K562 (cell line): ENCODE measurements at regions not wholly inside any gene's neighbourhood (a gene's known extent, or its start where the extent isn't known, plus 50 kb on each side); places are given as distances from the start of the nearest gene placed in this dataset.
"Not testable (repeated sequence)": the region's sequence is repeated elsewhere in the genome, so short reads cannot be mapped to it uniquely, and the experiment has no call there.

ENCODE experiments used
- ATAC-seq: fragments of 200-7000 bp; cut with Tn5 transposase; 3 replicates; pipeline ENCODE4 v1.9.1; 2020; ENCODE audit warnings: moderate library complexity
- BruUV-seq: library from RNA; stranded (reverse); fragments of 400-500 nt; replicated peaks from 2 replicates; lab custom pipeline; 2021; lab: Mats Ljungman, UMichigan
- CTCF ChIA-PET: fragments of 300-600 bp; formaldehyde crosslinking; extraction: SDS; loops from one replicate; lab custom pipeline; 2021; ENCODE audit warnings: low intra/inter-chr PET ratio; lab: Yijun Ruan, JAX
- POLR2A ChIA-PET: fragments of 300-600, 350-650 bp; sonication (Branson Sonifier 250); formaldehyde crosslinking; extraction: SDS; loops from one replicate; lab custom pipeline; 2021; ENCODE audit warnings: antibody characterized with exemption, inconsistent platforms; lab: Yijun Ruan, JAX
- DNase-seq, 4 experiments: peaks; one replicate each; pipeline versions ENCODE4 v3.0.0 to v3.0.0-alpha.2; 2011 to 2018; ENCODE audit warnings: low spot score in 3 of 4, mixed read lengths in 3 of 4; ENCODE audit errors: extremely low read depth in 1 of 4
- FAIRE-seq: peaks from 2 replicates; lab custom pipeline; 2011; peaks lifted over from hg19 to GRCh38; lab: Jason Lieb, UNC
- H2AFZ ChIP-seq: 2 replicates; pipeline ENCODE4 v1.6.0; 2011; ENCODE audit warnings: low read depth, low read length, control low read depth, inconsistent platforms
- H3K27ac ChIP-seq: fragments of 200-600 bp; 3 replicates; pipeline ENCODE4 v1.8.0; 2011; ENCODE audit warnings: low read depth, mild to moderate bottlenecking, control low read depth, inconsistent platforms, low read length, moderate library complexity, mixed read lengths; ENCODE audit errors: extremely low read depth
- H3K27me3 ChIP-seq, 2 experiments: fragments of 300-600 bp in 1 of 2; 2 replicates in 1 of 2; 3 replicates in 1 of 2; pipeline versions ENCODE4 v1.6.0 to v1.8.0; 2011; ENCODE audit warnings: inconsistent platforms in 2 of 2, low read length in 2 of 2, mild to moderate bottlenecking in 1 of 2, mixed read lengths in 1 of 2, moderate library complexity in 1 of 2; ENCODE audit not compliant: control insufficient read depth in 2 of 2, insufficient read depth in 2 of 2
- H3K36me3 ChIP-seq: fragments of 300-600 bp; 3 replicates; pipeline ENCODE4 v1.8.0; 2011; ENCODE audit warnings: mild to moderate bottlenecking, low read length, inconsistent platforms; ENCODE audit not compliant: control insufficient read depth, insufficient read depth
- H3K4me1 ChIP-seq, 2 experiments: fragments of 200-600 bp in 1 of 2; replicated peaks in 1 of 2; 2 replicates in 1 of 2; 3 replicates in 1 of 2; pipeline versions ENCODE4 v1.5.1 to v1.8.0; 2011; ENCODE audit warnings: inconsistent platforms in 2 of 2, low read length in 2 of 2, mild to moderate bottlenecking in 1 of 2, mixed read lengths in 1 of 2, moderate library complexity in 1 of 2; ENCODE audit not compliant: control insufficient read depth in 2 of 2, insufficient read depth in 2 of 2
- H3K4me2 ChIP-seq: 2 replicates; pipeline ENCODE4 v1.6.1; 2011; ENCODE audit warnings: low read length, control low read depth, inconsistent platforms, mixed read lengths; ENCODE audit not compliant: insufficient read depth
- H3K4me3 ChIP-seq: fragments of 200-600 bp; sonication (generic), shearing (Covaris generic); 2 replicates; pipeline ENCODE4 v1.5.1; 2016; ENCODE audit warnings: control low read depth, inconsistent platforms
- H3K79me2 ChIP-seq: fragments of 200-600 bp; 3 replicates; pipeline ENCODE4 v1.8.0; 2011; ENCODE audit warnings: low read length, inconsistent platforms; ENCODE audit not compliant: control insufficient read depth, insufficient read depth
- H3K9ac ChIP-seq, 2 experiments: 2 replicates each; pipeline versions ENCODE4 v1.6.0 to v1.6.1; 2011; ENCODE audit warnings: low read depth in 2 of 2, low read length in 2 of 2, control low read depth in 1 of 2, inconsistent platforms in 1 of 2, mild to moderate bottlenecking in 1 of 2, mixed read lengths in 1 of 2; ENCODE audit not compliant: insufficient read depth in 1 of 2
- H3K9me1 ChIP-seq: one replicate; pipeline ENCODE4 v1.6.0; 2011; ENCODE audit warnings: inconsistent platforms, mild to moderate bottlenecking, low read length, moderate library complexity; ENCODE audit not compliant: control insufficient read depth, insufficient read depth
- H3K9me3 ChIP-seq: replicated peaks from 2 replicates; pipeline ENCODE4 v1.5.1; 2011; ENCODE audit warnings: low read depth, low read length, inconsistent platforms; ENCODE audit not compliant: control insufficient read depth, insufficient read depth
- H4K20me1 ChIP-seq: replicated peaks from 2 replicates; pipeline ENCODE4 v1.6.1; 2011; ENCODE audit warnings: low read length, inconsistent platforms, mixed read lengths; ENCODE audit not compliant: control insufficient read depth, insufficient read depth
- KDM5B ChIP-seq: fragments of 200-600 bp; sonication (generic); IDR thresholded peaks from 2 replicates; pipeline ENCODE4 v1.6.1; 2012; ENCODE audit warnings: low read depth, mild to moderate bottlenecking, moderate library complexity, low read length, control low read depth, inconsistent platforms; ENCODE audit not compliant: insufficient replicate concordance
- NCOA1 ChIP-seq: fragments of 450-650 bp; IDR thresholded peaks from 2 replicates; pipeline ENCODE4 v1.6.1; 2016; ENCODE audit warnings: low read depth
- PHTF2 ChIP-seq: fragments of 250-450 bp; sonication (Bioruptor Pico); IDR thresholded peaks from 2 replicates; pipeline ENCODE4 v1.5.0; 2021; ENCODE audit warnings: mild to moderate bottlenecking
- ZNF316 ChIP-seq: fragments of 450-650 bp; IDR thresholded peaks from 2 replicates; pipeline ENCODE4 v1.6.1; 2016
- WGBS: fragments of 100-300 bp; shearing (Covaris generic); methylation state at CpG from one replicate; pipeline ENCODE4 v1.1.6; 2016; ENCODE audit warnings: low coverage, mixed read lengths; ENCODE audit not compliant: insufficient coverage; ENCODE audit errors: missing lambda C conversion rate; 5-methylcytosine and 5-hydroxymethylcytosine counted together
- in situ Hi-C: fragments of 300-500 bp; cut with MboI; formaldehyde crosslinking; loops from 4 replicates; pipeline ENCODE4 v1.15.0; 2018; ENCODE audit warnings: inconsistent platforms, mixed read lengths
- intact Hi-C: fragments of 100-400 bp; cut with micrococcal nuclease; formaldehyde crosslinking; loops from 2 replicates; pipeline ENCODE4 v1.14.2; 2022
- TF ChIP-seq, protein P1 (sequence below): sonication (generic); formaldehyde crosslinking; IDR thresholded peaks from 2 replicates; pipeline ENCODE4 v1.8.0; 2022; ENCODE audit warnings: mild to moderate bottlenecking, missing genetic modification reagents, borderline replicate concordance
- TF ChIP-seq, protein P2 (sequence below): fragments of 200-800 bp; sonication (Bioruptor generic); IDR thresholded peaks from 2 replicates; pipeline ENCODE4 v1.6.1; 2017; ENCODE audit warnings: missing genetic modification characterization, missing compliant biosample characterization
- TF ChIP-seq, protein P3 (sequence below): fragments of 200-600 bp; sonication (generic); IDR thresholded peaks from one replicate; pipeline ENCODE4 v1.6.1; 2012; ENCODE audit warnings: mild to moderate bottlenecking, low read depth, low read length, inconsistent platforms

DNA sequence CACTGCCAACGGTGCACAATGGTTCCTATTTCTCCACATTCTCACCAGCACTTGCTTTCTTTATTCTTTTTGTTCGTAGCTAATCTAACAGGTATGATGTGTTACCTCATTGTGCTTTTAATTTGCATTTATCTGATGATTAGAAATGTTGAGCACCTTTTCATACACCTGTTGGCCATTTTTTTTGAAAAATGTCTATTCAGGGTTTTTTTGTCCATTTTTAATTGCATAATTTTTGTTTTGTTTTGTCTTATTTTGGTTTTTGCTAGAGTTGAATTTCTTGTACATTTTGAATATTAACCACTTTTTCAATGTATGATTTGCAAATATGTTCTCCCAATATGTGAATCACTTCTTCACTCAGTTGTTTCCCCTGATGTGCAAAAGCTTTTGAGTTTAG, 150.6 kb downstream of the TENT5A start (continued):
- TF ChIP-seq, protein P1, sequence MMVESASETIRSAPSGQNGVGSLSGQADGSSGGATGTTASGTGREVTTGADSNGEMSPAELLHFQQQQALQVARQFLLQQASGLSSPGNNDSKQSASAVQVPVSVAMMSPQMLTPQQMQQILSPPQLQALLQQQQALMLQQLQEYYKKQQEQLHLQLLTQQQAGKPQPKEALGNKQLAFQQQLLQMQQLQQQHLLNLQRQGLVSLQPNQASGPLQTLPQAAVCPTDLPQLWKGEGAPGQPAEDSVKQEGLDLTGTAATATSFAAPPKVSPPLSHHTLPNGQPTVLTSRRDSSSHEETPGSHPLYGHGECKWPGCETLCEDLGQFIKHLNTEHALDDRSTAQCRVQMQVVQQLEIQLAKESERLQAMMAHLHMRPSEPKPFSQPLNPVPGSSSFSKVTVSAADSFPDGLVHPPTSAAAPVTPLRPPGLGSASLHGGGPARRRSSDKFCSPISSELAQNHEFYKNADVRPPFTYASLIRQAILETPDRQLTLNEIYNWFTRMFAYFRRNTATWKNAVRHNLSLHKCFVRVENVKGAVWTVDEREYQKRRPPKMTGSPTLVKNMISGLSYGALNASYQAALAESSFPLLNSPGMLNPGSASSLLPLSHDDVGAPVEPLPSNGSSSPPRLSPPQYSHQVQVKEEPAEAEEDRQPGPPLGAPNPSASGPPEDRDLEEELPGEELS (CRISPR knock-in tag): no peak
- TF ChIP-seq, protein P2, sequence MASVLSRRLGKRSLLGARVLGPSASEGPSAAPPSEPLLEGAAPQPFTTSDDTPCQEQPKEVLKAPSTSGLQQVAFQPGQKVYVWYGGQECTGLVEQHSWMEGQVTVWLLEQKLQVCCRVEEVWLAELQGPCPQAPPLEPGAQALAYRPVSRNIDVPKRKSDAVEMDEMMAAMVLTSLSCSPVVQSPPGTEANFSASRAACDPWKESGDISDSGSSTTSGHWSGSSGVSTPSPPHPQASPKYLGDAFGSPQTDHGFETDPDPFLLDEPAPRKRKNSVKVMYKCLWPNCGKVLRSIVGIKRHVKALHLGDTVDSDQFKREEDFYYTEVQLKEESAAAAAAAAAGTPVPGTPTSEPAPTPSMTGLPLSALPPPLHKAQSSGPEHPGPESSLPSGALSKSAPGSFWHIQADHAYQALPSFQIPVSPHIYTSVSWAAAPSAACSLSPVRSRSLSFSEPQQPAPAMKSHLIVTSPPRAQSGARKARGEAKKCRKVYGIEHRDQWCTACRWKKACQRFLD (CRISPR knock-in tag): no peak
- TF ChIP-seq KDM5B (no peak), ZNF316 (peak; percentile 66), PHTF2 (CRISPR knock-in tag) (no peak), NCOA1 (no peak)
- TF ChIP-seq, protein P3, sequence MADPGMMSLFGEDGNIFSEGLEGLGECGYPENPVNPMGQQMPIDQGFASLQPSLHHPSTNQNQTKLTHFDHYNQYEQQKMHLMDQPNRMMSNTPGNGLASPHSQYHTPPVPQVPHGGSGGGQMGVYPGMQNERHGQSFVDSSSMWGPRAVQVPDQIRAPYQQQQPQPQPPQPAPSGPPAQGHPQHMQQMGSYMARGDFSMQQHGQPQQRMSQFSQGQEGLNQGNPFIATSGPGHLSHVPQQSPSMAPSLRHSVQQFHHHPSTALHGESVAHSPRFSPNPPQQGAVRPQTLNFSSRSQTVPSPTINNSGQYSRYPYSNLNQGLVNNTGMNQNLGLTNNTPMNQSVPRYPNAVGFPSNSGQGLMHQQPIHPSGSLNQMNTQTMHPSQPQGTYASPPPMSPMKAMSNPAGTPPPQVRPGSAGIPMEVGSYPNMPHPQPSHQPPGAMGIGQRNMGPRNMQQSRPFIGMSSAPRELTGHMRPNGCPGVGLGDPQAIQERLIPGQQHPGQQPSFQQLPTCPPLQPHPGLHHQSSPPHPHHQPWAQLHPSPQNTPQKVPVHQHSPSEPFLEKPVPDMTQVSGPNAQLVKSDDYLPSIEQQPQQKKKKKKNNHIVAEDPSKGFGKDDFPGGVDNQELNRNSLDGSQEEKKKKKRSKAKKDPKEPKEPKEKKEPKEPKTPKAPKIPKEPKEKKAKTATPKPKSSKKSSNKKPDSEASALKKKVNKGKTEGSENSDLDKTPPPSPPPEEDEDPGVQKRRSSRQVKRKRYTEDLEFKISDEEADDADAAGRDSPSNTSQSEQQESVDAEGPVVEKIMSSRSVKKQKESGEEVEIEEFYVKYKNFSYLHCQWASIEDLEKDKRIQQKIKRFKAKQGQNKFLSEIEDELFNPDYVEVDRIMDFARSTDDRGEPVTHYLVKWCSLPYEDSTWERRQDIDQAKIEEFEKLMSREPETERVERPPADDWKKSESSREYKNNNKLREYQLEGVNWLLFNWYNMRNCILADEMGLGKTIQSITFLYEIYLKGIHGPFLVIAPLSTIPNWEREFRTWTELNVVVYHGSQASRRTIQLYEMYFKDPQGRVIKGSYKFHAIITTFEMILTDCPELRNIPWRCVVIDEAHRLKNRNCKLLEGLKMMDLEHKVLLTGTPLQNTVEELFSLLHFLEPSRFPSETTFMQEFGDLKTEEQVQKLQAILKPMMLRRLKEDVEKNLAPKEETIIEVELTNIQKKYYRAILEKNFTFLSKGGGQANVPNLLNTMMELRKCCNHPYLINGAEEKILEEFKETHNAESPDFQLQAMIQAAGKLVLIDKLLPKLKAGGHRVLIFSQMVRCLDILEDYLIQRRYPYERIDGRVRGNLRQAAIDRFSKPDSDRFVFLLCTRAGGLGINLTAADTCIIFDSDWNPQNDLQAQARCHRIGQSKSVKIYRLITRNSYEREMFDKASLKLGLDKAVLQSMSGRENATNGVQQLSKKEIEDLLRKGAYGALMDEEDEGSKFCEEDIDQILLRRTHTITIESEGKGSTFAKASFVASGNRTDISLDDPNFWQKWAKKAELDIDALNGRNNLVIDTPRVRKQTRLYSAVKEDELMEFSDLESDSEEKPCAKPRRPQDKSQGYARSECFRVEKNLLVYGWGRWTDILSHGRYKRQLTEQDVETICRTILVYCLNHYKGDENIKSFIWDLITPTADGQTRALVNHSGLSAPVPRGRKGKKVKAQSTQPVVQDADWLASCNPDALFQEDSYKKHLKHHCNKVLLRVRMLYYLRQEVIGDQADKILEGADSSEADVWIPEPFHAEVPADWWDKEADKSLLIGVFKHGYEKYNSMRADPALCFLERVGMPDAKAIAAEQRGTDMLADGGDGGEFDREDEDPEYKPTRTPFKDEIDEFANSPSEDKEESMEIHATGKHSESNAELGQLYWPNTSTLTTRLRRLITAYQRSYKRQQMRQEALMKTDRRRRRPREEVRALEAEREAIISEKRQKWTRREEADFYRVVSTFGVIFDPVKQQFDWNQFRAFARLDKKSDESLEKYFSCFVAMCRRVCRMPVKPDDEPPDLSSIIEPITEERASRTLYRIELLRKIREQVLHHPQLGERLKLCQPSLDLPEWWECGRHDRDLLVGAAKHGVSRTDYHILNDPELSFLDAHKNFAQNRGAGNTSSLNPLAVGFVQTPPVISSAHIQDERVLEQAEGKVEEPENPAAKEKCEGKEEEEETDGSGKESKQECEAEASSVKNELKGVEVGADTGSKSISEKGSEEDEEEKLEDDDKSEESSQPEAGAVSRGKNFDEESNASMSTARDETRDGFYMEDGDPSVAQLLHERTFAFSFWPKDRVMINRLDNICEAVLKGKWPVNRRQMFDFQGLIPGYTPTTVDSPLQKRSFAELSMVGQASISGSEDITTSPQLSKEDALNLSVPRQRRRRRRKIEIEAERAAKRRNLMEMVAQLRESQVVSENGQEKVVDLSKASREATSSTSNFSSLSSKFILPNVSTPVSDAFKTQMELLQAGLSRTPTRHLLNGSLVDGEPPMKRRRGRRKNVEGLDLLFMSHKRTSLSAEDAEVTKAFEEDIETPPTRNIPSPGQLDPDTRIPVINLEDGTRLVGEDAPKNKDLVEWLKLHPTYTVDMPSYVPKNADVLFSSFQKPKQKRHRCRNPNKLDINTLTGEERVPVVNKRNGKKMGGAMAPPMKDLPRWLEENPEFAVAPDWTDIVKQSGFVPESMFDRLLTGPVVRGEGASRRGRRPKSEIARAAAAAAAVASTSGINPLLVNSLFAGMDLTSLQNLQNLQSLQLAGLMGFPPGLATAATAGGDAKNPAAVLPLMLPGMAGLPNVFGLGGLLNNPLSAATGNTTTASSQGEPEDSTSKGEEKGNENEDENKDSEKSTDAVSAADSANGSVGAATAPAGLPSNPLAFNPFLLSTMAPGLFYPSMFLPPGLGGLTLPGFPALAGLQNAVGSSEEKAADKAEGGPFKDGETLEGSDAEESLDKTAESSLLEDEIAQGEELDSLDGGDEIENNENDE: no peak

DNA sequence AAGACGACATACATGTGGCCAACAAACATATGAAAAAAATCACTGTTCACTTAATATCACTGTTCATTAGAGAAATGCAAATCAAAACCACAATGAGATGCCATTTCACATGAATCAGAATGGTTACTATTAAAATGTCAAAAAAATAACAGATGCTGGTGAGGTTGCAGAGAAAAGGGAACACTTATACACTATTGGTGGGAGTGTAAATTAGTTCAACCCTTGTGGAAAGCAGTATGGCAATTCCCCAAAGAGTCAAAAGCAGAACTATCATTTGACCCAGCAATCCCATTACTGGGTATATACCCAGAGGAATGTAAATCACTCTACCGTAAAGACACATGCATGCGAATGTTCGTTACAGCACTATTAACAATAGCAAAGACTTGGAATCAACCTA, 152.0 kb downstream of the TENT5A start:
- H3K4me2 ChIP-seq, FAIRE-seq, CTCF ChIA-PET, H3K36me3 ChIP-seq, H3K27ac ChIP-seq, DNase-seq, H3K9ac ChIP-seq, H3K79me2 ChIP-seq, BruUV-seq, H3K9me3 ChIP-seq, POLR2A ChIA-PET, H2AFZ ChIP-seq, H3K27me3 ChIP-seq, H3K4me3 ChIP-seq, H3K4me1 ChIP-seq, H3K9me1 ChIP-seq, ATAC-seq, H4K20me1 ChIP-seq, intact Hi-C loops, in situ Hi-C loops: not testable (repeated sequence)
- WGBS: 2% methylated on average over 4 of the region's 4 CpGs
